Neural cell (in vitro differentiated cells): ENCODE measurements at regions not wholly inside any gene's neighbourhood (a gene's known extent, or its start where the extent isn't known, plus 50 kb on each side); places are given as distances from the start of the nearest gene placed in this dataset.

Experiments
- CTCF ChIP-seq: fragments of 450-650 bp; IDR thresholded peaks from 2 replicates; pipeline ENCODE4 v1.5.1; 2014; ENCODE audit warnings: antibody characterized with exemption, mild to moderate bottlenecking, moderate library complexity; ENCODE audit not compliant: poor library complexity, severe bottlenecking
- EP300 ChIP-seq: fragments of 450-650 bp; conservative IDR thresholded peaks from 2 replicates; pipeline ENCODE4 v1.6.1; 2014; ENCODE audit warnings: antibody characterized with exemption, mild to moderate bottlenecking, moderate library complexity; ENCODE audit not compliant: poor library complexity, severe bottlenecking
- EZH2 ChIP-seq: fragments of 200-600, 300-800 bp; shearing (Covaris generic), sonication (generic); IDR thresholded peaks from 2 replicates; pipeline ENCODE4 v1.6.1; 2014; ENCODE audit warnings: antibody characterized with exemption, low read length, borderline replicate concordance, mild to moderate bottlenecking; ENCODE audit not compliant: insufficient read depth, poor library complexity, severe bottlenecking
- MXI1 ChIP-seq: fragments of 450-650 bp; conservative IDR thresholded peaks from 2 replicates; pipeline ENCODE4 v1.6.1; 2014; ENCODE audit warnings: antibody characterized with exemption, mild to moderate bottlenecking; ENCODE audit not compliant: poor library complexity, severe bottlenecking
- POLR2AphosphoS5 ChIP-seq: IDR thresholded peaks from 2 replicates; pipeline ENCODE4 v1.6.1; 2012
- RAD21 ChIP-seq: fragments of 450-650 bp; conservative IDR thresholded peaks from 2 replicates; pipeline ENCODE4 v1.6.1; 2014; ENCODE audit warnings: antibody characterized with exemption, mild to moderate bottlenecking, moderate library complexity
- REST ChIP-seq: IDR thresholded peaks from 2 replicates; pipeline ENCODE4 v1.6.1; 2012; ENCODE audit warnings: borderline replicate concordance
- SMC3 ChIP-seq: fragments of 450-650 bp; conservative IDR thresholded peaks from 2 replicates; pipeline ENCODE4 v1.6.1; 2014; ENCODE audit warnings: antibody characterized with exemption, mild to moderate bottlenecking, moderate library complexity; ENCODE audit not compliant: poor library complexity
- TAF1 ChIP-seq: IDR thresholded peaks from 2 replicates; pipeline ENCODE4 v1.6.1; 2012; ENCODE audit warnings: low read depth

GRCh38 chr12:105805730-105806399 lies 332.9 kb downstream of the NUAK1 start:
- TF ChIP-seq CTCF (no peak), REST (no peak), RAD21 (no peak), SMC3 (no peak), MXI1 (no peak), EZH2 (no peak), POLR2AphosphoS5 (no peak), EP300 (no peak), TAF1 (no peak)
